Erythroblast (primary cell): ENCODE measurements at regions not wholly inside any gene's neighbourhood (a gene's known extent, or its start where the extent isn't known, plus 50 kb on each side); places are given as distances from the start of the nearest gene placed in this dataset.

ENCODE experiments used
- GATA1 ChIP-seq: IDR thresholded peaks from 2 replicates; pipeline ENCODE4 v1.6.1; 2011; ENCODE audit warnings: low read depth, mild to moderate bottlenecking, control low read depth, low read length, moderate library complexity
- POLR2A ChIP-seq: IDR thresholded peaks from 2 replicates; pipeline ENCODE4 v1.6.1; 2011; ENCODE audit warnings: mild to moderate bottlenecking, low read length

DNA sequence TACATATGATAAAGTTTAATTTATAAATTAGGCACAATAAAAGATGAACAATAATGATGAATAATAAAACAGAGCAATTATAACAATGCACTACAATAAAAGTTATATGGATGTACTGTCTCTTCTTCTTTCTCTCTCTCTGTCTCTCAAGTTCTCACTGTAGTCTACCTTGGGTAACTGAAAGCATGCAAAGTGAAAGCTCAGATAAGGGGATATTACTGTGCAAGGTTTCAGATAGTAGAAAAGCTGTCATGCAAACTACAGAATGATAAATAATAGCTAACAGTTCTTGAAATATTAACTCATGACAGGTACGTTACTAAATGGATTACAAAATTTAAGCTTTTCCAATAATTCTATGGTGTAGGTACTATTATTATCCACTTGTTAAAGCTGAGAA, 311.9 kb upstream of the PRDM1 start:
- TF ChIP-seq POLR2A (no peak), GATA1 (no peak)
